HT-29 (cell line): ENCODE measurements at regions not wholly inside any gene's neighbourhood (a gene's known extent, or its start where the extent isn't known, plus 50 kb on each side); places are given as distances from the start of the nearest gene placed in this dataset. TPM values are rescaled to one million over a fixed set of nuclear protein-coding genes. Genes with fewer than 3 reads are reported as not detected.
"Not testable (repeated sequence)": the region's sequence is repeated elsewhere in the genome, so short reads cannot be mapped to it uniquely, and the experiment has no call there.

Experiments
- DNase-seq: peaks from one replicate; pipeline ENCODE4 v3.0.0-alpha.2; 2015; ENCODE audit warnings: low spot score
- small RNA-seq: library from RNA; depleted of rRNA; stranded (forward); fragments of <200 nt; gene quantifications from one replicate; pipeline ENCODE3, GENCODE V24; 2014

GRCh38 chr5:27088822-27089221 lies 50.4 kb upstream of the CDH9 start:
- not testable (repeated sequence) for DNase-seq

Small RNA genes lying in the stretch of these regions (small RNA-seq; reads per million reads assigned to genes)
- not detected for gene AC010385.1
- gene AC010385.3 = not detected
- gene AC026421.1 = not detected
- not detected for gene AC114300.1
- gene LSP1P3 = not detected
- 0.29 reads per million for gene RF00425
- not detected for gene RNU6-738P
- not detected for gene RNU6-909P
- gene UBL5P1 = not detected
